K562 (cell line): ENCODE measurements at regions not wholly inside any gene's neighbourhood (a gene's known extent, or its start where the extent isn't known, plus 50 kb on each side); places are given as distances from the start of the nearest gene placed in this dataset.

Source experiments
- NUFIP1 ChIP-seq: fragments of 450-650 bp; IDR thresholded peaks from 2 replicates; pipeline ENCODE4 v1.6.1; 2018; ENCODE audit not compliant: partially characterized antibody
- PHB2 ChIP-seq: fragments of 450-650 bp; IDR thresholded peaks from 2 replicates; pipeline ENCODE4 v1.6.1; 2017; ENCODE audit warnings: low read depth
- POLR3G ChIP-seq: IDR thresholded peaks from 2 replicates; pipeline ENCODE4 v1.6.1; 2011; ENCODE audit not compliant: insufficient read length, insufficient replicate concordance; ENCODE audit errors: extremely low read depth
- SRSF7 ChIP-seq: fragments of 200-400 bp; formaldehyde crosslinking; optimal IDR thresholded peaks from 2 replicates; pipeline ENCODE3; 2017; ENCODE audit warnings: mild to moderate bottlenecking, low read depth, low read length
- ZNF175 ChIP-seq: fragments of 200-800 bp; sonication (Bioruptor generic); IDR thresholded peaks from 2 replicates; pipeline ENCODE4 v1.6.1; 2016; ENCODE audit warnings: low read depth, mild to moderate bottlenecking, missing genetic modification characterization, missing compliant biosample characterization
- ZNF407 ChIP-seq: fragments of 450-650 bp; IDR thresholded peaks from 2 replicates; pipeline ENCODE4 v1.6.1; 2016; ENCODE audit warnings: low read depth
- TF ChIP-seq, protein P1 (sequence below): fragments of 250-450 bp; sonication (Bioruptor Pico); IDR thresholded peaks from 2 replicates; pipeline ENCODE4 v1.5.0; 2021; ENCODE audit warnings: mild to moderate bottlenecking, borderline replicate concordance

- TF ChIP-seq ZNF407 (no peak), POLR3G (no peak), PHB2 (no peak), SRSF7 (no peak), NUFIP1 (no peak), ZNF175 (CRISPR knock-in tag) (no peak)
- TF ChIP-seq, protein P1, sequence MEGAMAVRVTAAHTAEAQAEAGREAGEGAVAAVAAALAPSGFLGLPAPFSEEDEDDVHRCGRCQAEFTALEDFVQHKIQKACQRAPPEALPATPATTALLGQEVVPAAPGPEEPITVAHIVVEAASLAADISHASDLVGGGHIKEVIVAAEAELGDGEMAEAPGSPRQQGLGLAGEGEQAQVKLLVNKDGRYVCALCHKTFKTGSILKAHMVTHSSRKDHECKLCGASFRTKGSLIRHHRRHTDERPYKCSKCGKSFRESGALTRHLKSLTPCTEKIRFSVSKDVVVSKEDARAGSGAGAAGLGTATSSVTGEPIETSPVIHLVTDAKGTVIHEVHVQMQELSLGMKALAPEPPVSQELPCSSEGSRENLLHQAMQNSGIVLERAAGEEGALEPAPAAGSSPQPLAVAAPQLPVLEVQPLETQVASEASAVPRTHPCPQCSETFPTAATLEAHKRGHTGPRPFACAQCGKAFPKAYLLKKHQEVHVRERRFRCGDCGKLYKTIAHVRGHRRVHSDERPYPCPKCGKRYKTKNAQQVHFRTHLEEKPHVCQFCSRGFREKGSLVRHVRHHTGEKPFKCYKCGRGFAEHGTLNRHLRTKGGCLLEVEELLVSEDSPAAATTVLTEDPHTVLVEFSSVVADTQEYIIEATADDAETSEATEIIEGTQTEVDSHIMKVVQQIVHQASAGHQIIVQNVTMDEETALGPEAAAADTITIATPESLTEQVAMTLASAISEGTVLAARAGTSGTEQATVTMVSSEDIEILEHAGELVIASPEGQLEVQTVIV (CRISPR knock-in tag) = no peak
Observed at GRCh38 chr3:148330542-148330941, 367.2 kb upstream of the AGTR1 start (continued).
